ENCODE measurements at regions not wholly inside any gene's neighbourhood (a gene's known extent, or its start where the extent isn't known, plus 50 kb on each side); places are given as distances from the start of the nearest gene placed in this dataset.

GRCh38 chr3:30550246-30550645, 56.2 kb upstream of the TGFBR2 start:
- H3K27me3 ChIP-seq (ENCODE audit: control insufficient read depth in 2 of 2, insufficient read depth in 2 of 2, low read length in 2 of 2): no peaks in the 10 kb centered on the region

DNA sequence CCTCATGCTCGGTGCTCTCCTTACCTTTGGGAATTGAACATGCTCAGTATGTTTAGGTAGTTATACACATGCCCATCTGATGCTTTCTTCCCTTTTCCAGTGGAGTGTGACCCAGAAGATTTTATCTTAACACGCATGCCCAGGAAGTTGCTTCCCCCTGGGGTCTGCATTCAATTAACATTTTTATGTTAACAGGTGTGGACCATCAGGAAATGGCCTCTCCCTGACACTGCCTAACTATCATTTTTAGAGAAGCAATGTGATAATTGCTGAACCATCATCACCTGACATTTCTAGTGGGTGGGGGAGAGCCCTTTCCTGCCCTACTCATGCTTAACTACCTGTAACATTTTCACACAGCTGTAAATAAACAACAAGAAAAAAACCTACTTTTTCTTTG, 55.1 kb upstream of the TGFBR2 start:
- no peaks in the 10 kb centered on the region for H3K27me3 ChIP-seq (ENCODE audit: control insufficient read depth in 2 of 2, insufficient read depth in 2 of 2, low read length in 2 of 2)
- H3K79me2 ChIP-seq (ENCODE audit: insufficient read depth, low read length): no peaks in the 10 kb centered on the region
- Mint-ChIP-seq H3K36me3 (no peaks in the 10 kb centered on the region), H3K27ac (no peak overlapping the region), H3K27me3 (ENCODE audit: low read depth in 3 of 3) (peaks cover 0 to 3% (median 0%) of the 10 kb centered on the region in 3 donors), H3K4me3 (peak overlapping the region in 1 of 2 donors; percentile 27), H3K9me3 (peaks cover 0 to 6% (median 3%) of the 10 kb centered on the region in 7 donors), H3K4me1 (no peaks in the 10 kb centered on the region)
- no peaks in the 10 kb centered on the region for H4K20me1 ChIP-seq (ENCODE audit: insufficient read depth, low read length)
- H3K27ac ChIP-seq (ENCODE audit: low read depth in 1 of 2, low read length in 2 of 2): no peak overlapping the region
- no peak overlapping the region for H3K4me2 ChIP-seq (replicated peaks; ENCODE audit: extremely low read depth, low read length, poor library complexity, severe bottlenecking)
- H3K36me3 ChIP-seq (replicated peaks in 1 of 2; ENCODE audit: control insufficient read depth in 1 of 2, insufficient read depth in 2 of 2, low read length in 2 of 2): no peaks in the 10 kb centered on the region
- intact Hi-C loops (cut with micrococcal nuclease): no loop called here
- no peaks in the 10 kb centered on the region for H3K9me3 ChIP-seq (replicated peaks in 1 of 2; ENCODE audit: control insufficient read depth in 1 of 2, insufficient read depth in 1 of 2, low read length in 2 of 2)
- no peak for DNase-seq
- WGBS (ENCODE audit: insufficient coverage): 0% methylated on average over 1 of the region's 2 CpGs
- TF ChIP-seq, protein P1, sequence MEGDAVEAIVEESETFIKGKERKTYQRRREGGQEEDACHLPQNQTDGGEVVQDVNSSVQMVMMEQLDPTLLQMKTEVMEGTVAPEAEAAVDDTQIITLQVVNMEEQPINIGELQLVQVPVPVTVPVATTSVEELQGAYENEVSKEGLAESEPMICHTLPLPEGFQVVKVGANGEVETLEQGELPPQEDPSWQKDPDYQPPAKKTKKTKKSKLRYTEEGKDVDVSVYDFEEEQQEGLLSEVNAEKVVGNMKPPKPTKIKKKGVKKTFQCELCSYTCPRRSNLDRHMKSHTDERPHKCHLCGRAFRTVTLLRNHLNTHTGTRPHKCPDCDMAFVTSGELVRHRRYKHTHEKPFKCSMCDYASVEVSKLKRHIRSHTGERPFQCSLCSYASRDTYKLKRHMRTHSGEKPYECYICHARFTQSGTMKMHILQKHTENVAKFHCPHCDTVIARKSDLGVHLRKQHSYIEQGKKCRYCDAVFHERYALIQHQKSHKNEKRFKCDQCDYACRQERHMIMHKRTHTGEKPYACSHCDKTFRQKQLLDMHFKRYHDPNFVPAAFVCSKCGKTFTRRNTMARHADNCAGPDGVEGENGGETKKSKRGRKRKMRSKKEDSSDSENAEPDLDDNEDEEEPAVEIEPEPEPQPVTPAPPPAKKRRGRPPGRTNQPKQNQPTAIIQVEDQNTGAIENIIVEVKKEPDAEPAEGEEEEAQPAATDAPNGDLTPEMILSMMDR (IDR thresholded peaks at IDR 0.05): no peak
- no peak overlapping the region for H3K4me3 ChIP-seq (replicated peaks in 1 of 3; ENCODE audit: low read depth in 2 of 3, low read length in 3 of 3)
- H3K9ac ChIP-seq (ENCODE audit: insufficient read depth, low read length, poor library complexity, severe bottlenecking): no peak overlapping the region
- no peak overlapping the region for H2AFZ ChIP-seq (ENCODE audit: insufficient read depth, low read depth, low read length, poor library complexity, severe bottlenecking)
- H3K4me1 ChIP-seq (ENCODE audit: control insufficient read depth in 1 of 2, insufficient read depth in 2 of 2, low read length in 2 of 2): no peaks in the 10 kb centered on the region

More at GRCh38 chr3:30550246-30550645, 56.2 kb upstream of the TGFBR2 start:
- DNase-seq: no peak
- H3K79me2 ChIP-seq (ENCODE audit: insufficient read depth, low read length): no peaks in the 10 kb centered on the region
- no peak overlapping the region for H2AFZ ChIP-seq (ENCODE audit: insufficient read depth, low read depth, low read length, poor library complexity, severe bottlenecking)
- no peak overlapping the region for H3K27ac Mint-ChIP-seq
- no peaks in the 10 kb centered on the region for H3K4me1 ChIP-seq (ENCODE audit: control insufficient read depth in 1 of 2, insufficient read depth in 2 of 2, low read length in 2 of 2)
- TF ChIP-seq, protein P1 (IDR thresholded peaks at IDR 0.05): no peak
- H3K9ac ChIP-seq (ENCODE audit: insufficient read depth, low read length, poor library complexity, severe bottlenecking): no peak overlapping the region
- peaks cover 0 to 3% (median 0%) of the 10 kb centered on the region in 3 donors for H3K27me3 Mint-ChIP-seq (ENCODE audit: low read depth in 3 of 3)
- H3K27ac ChIP-seq (ENCODE audit: low read depth in 1 of 2, low read length in 2 of 2): no peak overlapping the region
- H3K9me3 ChIP-seq (replicated peaks in 1 of 2; ENCODE audit: control insufficient read depth in 1 of 2, insufficient read depth in 1 of 2, low read length in 2 of 2): no peaks in the 10 kb centered on the region
- intact Hi-C loops (cut with micrococcal nuclease): no loop called here
- no peak overlapping the region for H3K4me3 Mint-ChIP-seq
- H3K36me3 ChIP-seq (replicated peaks in 1 of 2; ENCODE audit: control insufficient read depth in 1 of 2, insufficient read depth in 2 of 2, low read length in 2 of 2): no peaks in the 10 kb centered on the region
- H3K36me3 Mint-ChIP-seq: no peaks in the 10 kb centered on the region
- H3K4me3 ChIP-seq (replicated peaks in 1 of 3; ENCODE audit: low read depth in 2 of 3, low read length in 3 of 3): no peak overlapping the region
- no peak overlapping the region for H3K4me2 ChIP-seq (replicated peaks; ENCODE audit: extremely low read depth, low read length, poor library complexity, severe bottlenecking)
- H4K20me1 ChIP-seq (ENCODE audit: insufficient read depth, low read length): no peaks in the 10 kb centered on the region
- peaks cover 0 to 6% (median 2%) of the 10 kb centered on the region in 7 donors for H3K9me3 Mint-ChIP-seq
- H3K4me1 Mint-ChIP-seq: no peaks in the 10 kb centered on the region

Data from CD14-positive monocyte (primary cell).